GM12878 (cell line): ENCODE measurements at regions not wholly inside any gene's neighbourhood (a gene's known extent, or its start where the extent isn't known, plus 50 kb on each side); places are given as distances from the start of the nearest gene placed in this dataset.

Source experiments
- POLR2A ChIP-seq: IDR thresholded peaks from 2 replicates; pipeline ENCODE4 v1.6.1; 2011; ENCODE audit warnings: low read depth, mild to moderate bottlenecking, low read length
- RBBP5 ChIP-seq: fragments of 200-600 bp; sonication (generic); conservative IDR thresholded peaks from 2 replicates; pipeline ENCODE4 v1.6.1; 2016
- SIX5 ChIP-seq: IDR thresholded peaks from 2 replicates; pipeline ENCODE4 v1.6.1; 2011; ENCODE audit warnings: mild to moderate bottlenecking, low read depth, low read length, moderate library complexity; ENCODE audit not compliant: severe bottlenecking
- TARDBP ChIP-seq: IDR thresholded peaks from 2 replicates; pipeline ENCODE4 v1.6.1; 2016; ENCODE audit warnings: borderline replicate concordance
- TCF7 ChIP-seq: IDR thresholded peaks from 2 replicates; pipeline ENCODE4 v1.6.1; 2014; ENCODE audit warnings: antibody characterized with exemption, borderline replicate concordance
- TF ChIP-seq, protein P1 (sequence below), 3 experiments: IDR thresholded peaks in 2 of 3; conservative IDR thresholded peaks in 1 of 3; 2 replicates each; pipeline ENCODE4 v1.5.1; 2011; ENCODE audit warnings: low read depth in 3 of 3, low read length in 3 of 3, mild to moderate bottlenecking in 3 of 3, control low read depth in 2 of 3, moderate library complexity in 2 of 3, inconsistent platforms in 1 of 3, mixed read lengths in 1 of 3; ENCODE audit not compliant: control insufficient read depth in 2 of 3, insufficient read depth in 1 of 3; ENCODE audit errors: extremely low read depth in 1 of 3

GRCh38 chr2:8524823-8525222 is 157.0 kb upstream of the ID2 start:
- TF ChIP-seq TARDBP (no peak), POLR2A (no peak), TCF7 (no peak), RBBP5 (no peak), SIX5 (no peak)
- TF ChIP-seq, protein P1, sequence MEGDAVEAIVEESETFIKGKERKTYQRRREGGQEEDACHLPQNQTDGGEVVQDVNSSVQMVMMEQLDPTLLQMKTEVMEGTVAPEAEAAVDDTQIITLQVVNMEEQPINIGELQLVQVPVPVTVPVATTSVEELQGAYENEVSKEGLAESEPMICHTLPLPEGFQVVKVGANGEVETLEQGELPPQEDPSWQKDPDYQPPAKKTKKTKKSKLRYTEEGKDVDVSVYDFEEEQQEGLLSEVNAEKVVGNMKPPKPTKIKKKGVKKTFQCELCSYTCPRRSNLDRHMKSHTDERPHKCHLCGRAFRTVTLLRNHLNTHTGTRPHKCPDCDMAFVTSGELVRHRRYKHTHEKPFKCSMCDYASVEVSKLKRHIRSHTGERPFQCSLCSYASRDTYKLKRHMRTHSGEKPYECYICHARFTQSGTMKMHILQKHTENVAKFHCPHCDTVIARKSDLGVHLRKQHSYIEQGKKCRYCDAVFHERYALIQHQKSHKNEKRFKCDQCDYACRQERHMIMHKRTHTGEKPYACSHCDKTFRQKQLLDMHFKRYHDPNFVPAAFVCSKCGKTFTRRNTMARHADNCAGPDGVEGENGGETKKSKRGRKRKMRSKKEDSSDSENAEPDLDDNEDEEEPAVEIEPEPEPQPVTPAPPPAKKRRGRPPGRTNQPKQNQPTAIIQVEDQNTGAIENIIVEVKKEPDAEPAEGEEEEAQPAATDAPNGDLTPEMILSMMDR (IDR thresholded peaks at IDR 0.05 in 2 of 3, conservative IDR thresholded peaks at IDR 0.05 in 1 of 3; ENCODE audit: control insufficient read depth in 2 of 3, extremely low read depth in 1 of 3, insufficient read depth in 1 of 3, low read depth in 3 of 3, low read length in 3 of 3), result no peak
